ENCODE measurements at regions not wholly inside any gene's neighbourhood (a gene's known extent, or its start where the extent isn't known, plus 50 kb on each side); places are given as distances from the start of the nearest gene placed in this dataset.

GRCh38 chr16:59013930-59014329 lies 279.8 kb upstream of the GOT2 start:
- TF ChIP-seq GATA2 (IDR thresholded peaks at IDR 0.05; ENCODE audit: low read depth, low read length) (no peak), GATA3 (IDR thresholded peaks at IDR 0.05; ENCODE audit: low read depth, low read length) (no peak)

Data from SH-SY5Y (cell line).